ENCODE measurements at regions not wholly inside any gene's neighbourhood (a gene's known extent, or its start where the extent isn't known, plus 50 kb on each side); places are given as distances from the start of the nearest gene placed in this dataset.

DNA sequence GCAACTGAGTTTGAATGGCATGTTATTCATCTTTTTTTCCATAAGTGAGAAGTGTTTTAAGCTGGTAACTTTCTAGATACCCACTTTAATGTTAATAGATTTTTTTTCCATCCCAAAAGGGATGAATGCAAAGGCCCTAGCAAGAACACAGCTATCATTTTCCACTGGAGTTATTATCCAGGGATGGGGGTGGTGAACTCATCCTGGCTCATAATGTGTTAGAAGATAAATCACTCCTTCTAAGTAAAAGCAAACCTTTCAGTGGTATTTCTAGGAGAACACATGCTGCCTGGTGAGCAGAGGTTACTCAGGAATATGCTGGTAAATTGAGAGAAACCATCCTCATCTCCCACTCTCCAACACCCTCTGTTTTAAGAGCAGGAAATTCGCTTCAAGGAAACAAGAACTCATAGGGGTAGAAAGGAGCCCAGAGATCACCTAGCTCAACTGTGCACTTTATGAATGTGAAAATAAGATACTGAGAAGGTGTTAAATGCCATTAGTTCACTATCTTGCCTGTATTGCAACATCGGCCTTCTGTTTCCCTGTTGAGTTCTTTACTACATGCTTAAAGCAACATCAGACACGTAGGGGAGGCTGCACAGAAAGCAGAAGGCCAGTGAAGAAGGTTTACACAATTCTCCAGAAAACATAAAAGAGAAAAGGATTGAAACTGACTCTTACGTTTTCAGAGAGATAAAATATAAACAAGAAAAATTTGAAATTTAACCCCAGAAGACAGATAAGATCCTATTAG is 264.0 kb upstream of the PRKCQ start (continued):
- TF ChIP-seq PATZ1 (tag by site-specific recombination; IDR thresholded peaks at IDR 0.05) = no peak
- no peak for TF ChIP-seq HOXA7 (CRISPR knock-in tag; IDR thresholded peaks at IDR 0.05; ENCODE audit: borderline replicate concordance)
- TF ChIP-seq, protein P1, sequence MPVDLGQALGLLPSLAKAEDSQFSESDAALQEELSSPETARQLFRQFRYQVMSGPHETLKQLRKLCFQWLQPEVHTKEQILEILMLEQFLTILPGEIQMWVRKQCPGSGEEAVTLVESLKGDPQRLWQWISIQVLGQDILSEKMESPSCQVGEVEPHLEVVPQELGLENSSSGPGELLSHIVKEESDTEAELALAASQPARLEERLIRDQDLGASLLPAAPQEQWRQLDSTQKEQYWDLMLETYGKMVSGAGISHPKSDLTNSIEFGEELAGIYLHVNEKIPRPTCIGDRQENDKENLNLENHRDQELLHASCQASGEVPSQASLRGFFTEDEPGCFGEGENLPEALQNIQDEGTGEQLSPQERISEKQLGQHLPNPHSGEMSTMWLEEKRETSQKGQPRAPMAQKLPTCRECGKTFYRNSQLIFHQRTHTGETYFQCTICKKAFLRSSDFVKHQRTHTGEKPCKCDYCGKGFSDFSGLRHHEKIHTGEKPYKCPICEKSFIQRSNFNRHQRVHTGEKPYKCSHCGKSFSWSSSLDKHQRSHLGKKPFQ (tag by site-specific recombination; IDR thresholded peaks at IDR 0.05) = no peak
- TF ChIP-seq EGR2 (tag by site-specific recombination; IDR thresholded peaks at IDR 0.05; ENCODE audit: low read depth) = no peak

- ChIA-PET POLR2A (interaction anchor here (0.5 kb wide), 1 partner anchor 181 kb away, joined by 4 read pairs; no protein-coding TSS in a partner anchor), CTCF (interaction anchor here (0.6 kb wide), 1 partner anchor 581 kb away, joined by 3 read pairs; no protein-coding TSS in a partner anchor)
- Histone ChIP-seq H3K9me3 (ENCODE audit: control insufficient read depth, insufficient read depth, low read depth, low read length) (no peaks in the 10 kb centered on the region), H3K4me1 (ENCODE audit: control insufficient read depth, insufficient read depth, low read length) (no peaks in the 10 kb centered on the region), H3K4me3 (ENCODE audit: low read depth, low read length) (no peak overlapping the region), H3K36me3 (ENCODE audit: control insufficient read depth in 2 of 2, insufficient read depth in 1 of 2, low read length in 2 of 2) (no peaks in the 10 kb centered on the region), H3K27ac (ENCODE audit: extremely low read depth, low read depth, low read length) (no peak overlapping the region)
- TF ChIP-seq ZNF10 (tag by site-specific recombination; IDR thresholded peaks at IDR 0.05) (no peak), ZNF280C (tag by site-specific recombination; IDR thresholded peaks at IDR 0.05) (no peak), ZNF394 (tag by site-specific recombination; IDR thresholded peaks at IDR 0.05; ENCODE audit: borderline replicate concordance) (no peak), ZNF239 (tag by site-specific recombination; IDR thresholded peaks at IDR 0.05) (no peak), KLF7 (tag by site-specific recombination; IDR thresholded peaks at IDR 0.05; ENCODE audit: borderline replicate concordance) (no peak)
These were observed 263.4 kb upstream of the PRKCQ start for GRCh38 chr10:6843481-6843881.

GRCh38 chr10:6842722-6843121 is 262.6 kb upstream of the PRKCQ start:
- POLR2A ChIA-PET = no interaction called here
- CTCF ChIA-PET = interaction anchor here (0.9 kb wide), 1 partner anchor 575 kb away, joined by 3 read pairs; no protein-coding TSS in a partner anchor
- Histone ChIP-seq H3K36me3 (ENCODE audit: control insufficient read depth in 2 of 2, insufficient read depth in 1 of 2, low read length in 2 of 2) (no peaks in the 10 kb centered on the region), H3K4me1 (ENCODE audit: control insufficient read depth, insufficient read depth, low read length) (no peaks in the 10 kb centered on the region), H3K4me3 (ENCODE audit: low read depth, low read length) (no peak overlapping the region), H3K27ac (ENCODE audit: extremely low read depth, low read depth, low read length) (no peak overlapping the region), H3K9me3 (ENCODE audit: control insufficient read depth, insufficient read depth, low read depth, low read length) (no peaks in the 10 kb centered on the region)
- peak; percentile 93 for TF ChIP-seq SETDB1 (IDR thresholded peaks at IDR 0.05; ENCODE audit: insufficient read length, low read length)
- TF ChIP-seq, protein P2, sequence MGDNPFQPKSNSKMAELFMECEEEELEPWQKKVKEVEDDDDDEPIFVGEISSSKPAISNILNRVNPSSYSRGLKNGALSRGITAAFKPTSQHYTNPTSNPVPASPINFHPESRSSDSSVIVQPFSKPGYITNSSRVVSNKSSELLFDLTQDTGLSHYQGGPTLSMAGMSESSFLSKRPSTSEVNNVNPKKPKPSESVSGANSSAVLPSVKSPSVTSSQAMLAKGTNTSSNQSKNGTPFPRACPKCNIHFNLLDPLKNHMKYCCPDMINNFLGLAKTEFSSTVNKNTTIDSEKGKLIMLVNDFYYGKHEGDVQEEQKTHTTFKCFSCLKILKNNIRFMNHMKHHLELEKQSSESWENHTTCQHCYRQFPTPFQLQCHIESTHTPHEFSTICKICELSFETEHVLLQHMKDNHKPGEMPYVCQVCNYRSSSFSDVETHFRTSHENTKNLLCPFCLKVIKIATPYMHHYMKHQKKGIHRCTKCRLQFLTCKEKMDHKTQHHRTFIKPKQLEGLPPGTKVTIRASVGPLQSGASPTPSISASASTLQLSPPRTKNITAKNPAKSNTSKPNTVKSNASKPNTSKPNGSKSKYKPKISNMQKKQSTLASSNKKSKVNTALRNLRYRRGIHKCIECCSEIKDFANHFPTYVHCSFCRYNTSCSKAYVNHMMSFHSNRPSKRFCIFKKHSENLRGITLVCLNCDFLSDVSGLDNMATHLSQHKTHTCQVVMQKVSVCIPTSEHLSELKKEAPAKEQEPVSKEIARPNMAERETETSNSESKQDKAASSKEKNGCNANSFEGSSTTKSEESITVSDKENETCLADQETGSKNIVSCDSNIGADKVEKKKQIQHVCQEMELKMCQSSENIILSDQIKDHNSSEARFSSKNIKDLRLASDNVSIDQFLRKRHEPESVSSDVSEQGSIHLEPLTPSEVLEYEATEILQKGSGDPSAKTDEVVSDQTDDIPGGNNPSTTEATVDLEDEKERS (tag by site-specific recombination; IDR thresholded peaks at IDR 0.05) = peak; percentile 32; the same call in 1 of the 2 replicates
- TF ChIP-seq ZBTB26 (tag by site-specific recombination; optimal IDR thresholded peaks at IDR 0.05) = no peak
- peak; percentile 46 for TF ChIP-seq ZNF529 (tag by site-specific recombination; IDR thresholded peaks at IDR 0.05; ENCODE audit: insufficient replicate concordance)

All from HEK293 (cell line).